22Rv1 (cell line): ENCODE measurements at regions not wholly inside any gene's neighbourhood (a gene's known extent, or its start where the extent isn't known, plus 50 kb on each side); places are given as distances from the start of the nearest gene placed in this dataset.

Source experiments
- CTCF ChIP-seq: fragments of 450-650 bp; IDR thresholded peaks from 2 replicates; pipeline ENCODE4 v1.5.1; 2017; ENCODE audit warnings: mild to moderate bottlenecking
- ZFX ChIP-seq: fragments of 450-650 bp; IDR thresholded peaks from 2 replicates; pipeline ENCODE4 v1.6.1; 2017; ENCODE audit warnings: antibody characterized with exemption, borderline replicate concordance

GRCh38 chr2:181253438-181253837, 203.7 kb upstream of the ITGA4 start:
- TF ChIP-seq CTCF (no peak), ZFX (no peak)
